ENCODE measurements at regions not wholly inside any gene's neighbourhood (a gene's known extent, or its start where the extent isn't known, plus 50 kb on each side); places are given as distances from the start of the nearest gene placed in this dataset.

DNA sequence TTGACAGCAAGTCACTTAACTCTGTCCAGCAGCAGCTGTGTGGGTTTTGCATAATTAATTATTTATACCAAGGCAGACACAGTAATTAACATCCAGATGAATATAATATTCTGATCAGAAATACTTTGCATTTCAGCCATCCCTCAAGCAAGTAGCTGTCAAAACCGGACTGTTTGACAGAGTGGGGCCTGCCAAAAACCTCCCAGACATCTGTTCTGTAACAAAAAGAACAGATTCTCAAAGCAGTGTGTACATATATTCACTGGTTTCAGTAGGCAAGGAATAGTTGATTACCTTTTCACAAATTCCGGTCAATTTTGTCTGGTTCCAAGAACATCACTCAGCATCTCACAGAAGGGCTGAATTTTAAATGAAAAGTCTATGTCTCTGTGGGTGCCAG, 291.6 kb downstream of the CMPK2 start:
- Histone ChIP-seq H3K4me2 (replicated peaks; ENCODE audit: low read depth, low read length, poor library complexity, severe bottlenecking) (no peak overlapping the region), H3K79me2 (ENCODE audit: control insufficient read depth, insufficient read depth, low read length) (no peaks in the 10 kb centered on the region), H3K36me3 (replicated peaks in 1 of 2; ENCODE audit: control extremely low read depth in 1 of 2, control insufficient read depth in 1 of 2, extremely low read depth in 1 of 2, insufficient read depth in 2 of 2, low read length in 1 of 2) (no peaks in the 10 kb centered on the region), H2AFZ (ENCODE audit: insufficient read depth, low read depth, low read length, poor library complexity, severe bottlenecking) (no peak overlapping the region), H4K20me1 (ENCODE audit: control insufficient read depth, insufficient read depth, low read length, poor library complexity, severe bottlenecking) (no peaks in the 10 kb centered on the region), H3K4me3 (ENCODE audit: control extremely low read depth in 1 of 5, extremely low read depth in 1 of 5, insufficient read depth in 1 of 5, low read depth in 2 of 5, low read length in 4 of 5) (no peak overlapping the region), H3K4me1 (ENCODE audit: control insufficient read depth in 2 of 2, insufficient read depth in 2 of 2, low read length in 2 of 2) (no peaks in the 10 kb centered on the region), H3K27me3 (replicated peaks in 1 of 4; ENCODE audit: control extremely low read depth in 1 of 4, control insufficient read depth in 3 of 4, insufficient read depth in 4 of 4, low read length in 3 of 4) (no peaks in the 10 kb centered on the region), H3K9ac (ENCODE audit: low read length) (no peak overlapping the region), H3K27ac (ENCODE audit: low read length in 2 of 2) (no peak overlapping the region), H3K9me3 (ENCODE audit: control extremely low read depth in 1 of 3, control insufficient read depth in 2 of 3, insufficient read depth in 1 of 3, low read length in 2 of 3) (no peaks in the 10 kb centered on the region)
- Mint-ChIP-seq H3K27ac (no peak overlapping the region), H3K4me1 (no peaks in the 10 kb centered on the region), H3K4me3 (no peak overlapping the region), H3K27me3 (no peaks in the 10 kb centered on the region), H3K9me3 (ENCODE audit: insufficient read depth) (no peaks in the 10 kb centered on the region)
- ATAC-seq (ENCODE audit: low read depth), result no peak
- DNase-seq, result no peak
- POLR2A ChIA-PET, result no interaction called here
- intact Hi-C loops (cut with micrococcal nuclease), result no loop called here
- TF ChIP-seq, protein P1, sequence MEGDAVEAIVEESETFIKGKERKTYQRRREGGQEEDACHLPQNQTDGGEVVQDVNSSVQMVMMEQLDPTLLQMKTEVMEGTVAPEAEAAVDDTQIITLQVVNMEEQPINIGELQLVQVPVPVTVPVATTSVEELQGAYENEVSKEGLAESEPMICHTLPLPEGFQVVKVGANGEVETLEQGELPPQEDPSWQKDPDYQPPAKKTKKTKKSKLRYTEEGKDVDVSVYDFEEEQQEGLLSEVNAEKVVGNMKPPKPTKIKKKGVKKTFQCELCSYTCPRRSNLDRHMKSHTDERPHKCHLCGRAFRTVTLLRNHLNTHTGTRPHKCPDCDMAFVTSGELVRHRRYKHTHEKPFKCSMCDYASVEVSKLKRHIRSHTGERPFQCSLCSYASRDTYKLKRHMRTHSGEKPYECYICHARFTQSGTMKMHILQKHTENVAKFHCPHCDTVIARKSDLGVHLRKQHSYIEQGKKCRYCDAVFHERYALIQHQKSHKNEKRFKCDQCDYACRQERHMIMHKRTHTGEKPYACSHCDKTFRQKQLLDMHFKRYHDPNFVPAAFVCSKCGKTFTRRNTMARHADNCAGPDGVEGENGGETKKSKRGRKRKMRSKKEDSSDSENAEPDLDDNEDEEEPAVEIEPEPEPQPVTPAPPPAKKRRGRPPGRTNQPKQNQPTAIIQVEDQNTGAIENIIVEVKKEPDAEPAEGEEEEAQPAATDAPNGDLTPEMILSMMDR (IDR thresholded peaks at IDR 0.05), result no peak
- no peak for TF ChIP-seq EZH2 (IDR thresholded peaks at IDR 0.05; ENCODE audit: borderline replicate concordance, insufficient read depth, low read depth, low read length, poor library complexity, severe bottlenecking)
- CTCF ChIA-PET, result no interaction called here
- WGBS (ENCODE audit: insufficient coverage), result 80% methylated on average over 1 of the region's 2 CpGs

DNA sequence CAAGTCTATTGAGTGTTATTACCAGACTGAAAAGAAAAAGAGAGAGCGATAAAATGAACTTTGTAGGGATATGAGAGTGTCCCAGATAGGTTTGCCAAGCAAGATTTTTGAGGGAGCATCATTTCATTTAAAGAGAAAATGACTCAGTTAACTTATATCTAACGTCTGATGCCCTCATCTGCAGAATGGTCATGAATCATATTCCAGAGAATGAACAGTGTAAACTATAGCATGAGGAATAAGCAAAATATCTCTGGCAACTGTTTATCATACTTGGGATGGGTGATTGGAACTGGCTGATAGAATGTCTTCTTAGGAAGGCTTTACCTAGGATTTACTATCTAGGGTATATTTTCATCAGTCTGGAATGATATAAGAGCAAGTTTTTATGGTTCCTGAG, 289.4 kb downstream of the CMPK2 start:
- Mint-ChIP-seq H3K4me3 (no peak overlapping the region), H3K27me3 (no peaks in the 10 kb centered on the region), H3K27ac (no peak overlapping the region), H3K9me3 (ENCODE audit: insufficient read depth) (no peaks in the 10 kb centered on the region), H3K4me1 (no peaks in the 10 kb centered on the region)
- Histone ChIP-seq H3K9ac (ENCODE audit: low read length) (no peak overlapping the region), H3K4me3 (ENCODE audit: control extremely low read depth in 1 of 5, extremely low read depth in 1 of 5, insufficient read depth in 1 of 5, low read depth in 2 of 5, low read length in 4 of 5) (no peak overlapping the region), H3K27me3 (replicated peaks in 1 of 4; ENCODE audit: control extremely low read depth in 1 of 4, control insufficient read depth in 3 of 4, insufficient read depth in 4 of 4, low read length in 3 of 4) (no peaks in the 10 kb centered on the region), H3K36me3 (replicated peaks in 1 of 2; ENCODE audit: control extremely low read depth in 1 of 2, control insufficient read depth in 1 of 2, extremely low read depth in 1 of 2, insufficient read depth in 2 of 2, low read length in 1 of 2) (no peaks in the 10 kb centered on the region), H3K9me3 (ENCODE audit: control extremely low read depth in 1 of 3, control insufficient read depth in 2 of 3, insufficient read depth in 1 of 3, low read length in 2 of 3) (no peaks in the 10 kb centered on the region), H3K27ac (ENCODE audit: low read length in 2 of 2) (no peak overlapping the region), H3K4me1 (ENCODE audit: control insufficient read depth in 2 of 2, insufficient read depth in 2 of 2, low read length in 2 of 2) (no peaks in the 10 kb centered on the region), H3K4me2 (replicated peaks; ENCODE audit: low read depth, low read length, poor library complexity, severe bottlenecking) (no peak overlapping the region), H3K79me2 (ENCODE audit: control insufficient read depth, insufficient read depth, low read length) (no peaks in the 10 kb centered on the region), H2AFZ (ENCODE audit: insufficient read depth, low read depth, low read length, poor library complexity, severe bottlenecking) (no peak overlapping the region), H4K20me1 (ENCODE audit: control insufficient read depth, insufficient read depth, low read length, poor library complexity, severe bottlenecking) (no peaks in the 10 kb centered on the region)
- intact Hi-C loops (cut with micrococcal nuclease), result no loop called here
- DNase-seq (no peak), ATAC-seq (ENCODE audit: low read depth) (no peak)
- no CpG with 5 or more reads among the region's 2 CpGs for WGBS (ENCODE audit: insufficient coverage)
- TF ChIP-seq, protein P1 (IDR thresholded peaks at IDR 0.05), result no peak
- no peak for TF ChIP-seq EZH2 (IDR thresholded peaks at IDR 0.05; ENCODE audit: borderline replicate concordance, insufficient read depth, low read depth, low read length, poor library complexity, severe bottlenecking)
- CTCF ChIA-PET, result no interaction called here
- POLR2A ChIA-PET, result no interaction called here

Measured in B cell (primary cell).